Stimulated activated naive CD4-positive, alpha-beta T cell (primary cell): ENCODE measurements at regions not wholly inside any gene's neighbourhood (a gene's known extent, or its start where the extent isn't known, plus 50 kb on each side); places are given as distances from the start of the nearest gene placed in this dataset.
A peak's percentile ranks its signal among the peaks of the same experiment; 100 is the strongest.

Source experiments
- DNase-seq, 6 experiments: peaks; one replicate each; lab custom pipeline; 2025; lab: John Stamatoyannopoulos, UW

DNA sequence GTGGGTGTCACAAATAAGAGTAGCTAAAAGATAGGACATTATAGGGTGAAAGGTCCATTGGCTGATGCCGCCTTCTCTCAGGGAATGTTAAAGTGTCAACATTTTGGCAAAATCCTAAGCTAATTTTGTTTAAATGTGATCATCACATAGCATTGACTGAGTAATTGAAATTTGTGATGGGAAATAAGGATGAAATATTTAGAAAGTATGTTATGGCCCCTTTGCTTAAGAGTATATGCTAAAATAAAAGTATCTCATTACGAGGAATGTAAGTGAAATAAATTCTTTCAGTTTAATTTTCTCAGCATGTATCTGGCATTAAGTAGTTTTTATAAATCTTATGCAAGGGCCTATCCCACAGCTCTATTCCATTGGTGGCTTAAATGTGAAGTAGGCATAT, 229.2 kb downstream of the PRL start:
- DNase-seq = no peak

DNA sequence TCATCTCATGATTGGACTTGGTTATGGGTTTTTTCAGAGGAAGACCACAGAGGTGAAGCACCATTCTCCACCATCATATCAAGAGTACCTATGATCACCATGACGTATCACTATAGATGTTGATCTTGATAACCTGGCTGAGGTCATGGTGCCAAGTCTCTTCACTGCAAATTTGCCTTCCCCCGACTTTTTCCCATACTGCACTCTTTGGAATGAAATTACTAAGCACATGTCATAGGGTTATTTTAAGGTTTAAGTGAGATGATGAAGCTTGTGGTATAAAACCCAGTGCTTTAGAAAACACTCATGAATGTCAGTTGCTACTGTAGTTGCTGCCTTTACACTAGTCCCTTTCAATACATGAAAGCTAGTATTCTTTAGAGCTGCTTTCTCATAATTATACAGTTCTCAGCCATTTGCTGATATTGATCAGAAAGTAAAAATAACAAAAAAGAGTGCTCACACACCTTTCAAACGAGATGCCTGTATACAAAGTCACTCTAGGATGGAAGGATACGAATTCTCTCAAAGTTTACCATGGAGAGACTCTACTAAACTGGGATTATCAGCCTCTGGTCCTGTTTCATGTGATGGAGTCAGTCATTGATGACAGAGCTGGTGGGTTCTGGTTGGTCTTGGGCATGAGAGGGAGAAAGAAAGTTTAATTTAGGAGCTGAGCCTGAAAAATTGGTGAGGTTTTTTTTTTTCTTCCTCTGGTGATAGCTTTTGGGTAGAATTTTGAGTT, 228.1 kb downstream of the PRL start:
- DNase-seq = no peak

DNA sequence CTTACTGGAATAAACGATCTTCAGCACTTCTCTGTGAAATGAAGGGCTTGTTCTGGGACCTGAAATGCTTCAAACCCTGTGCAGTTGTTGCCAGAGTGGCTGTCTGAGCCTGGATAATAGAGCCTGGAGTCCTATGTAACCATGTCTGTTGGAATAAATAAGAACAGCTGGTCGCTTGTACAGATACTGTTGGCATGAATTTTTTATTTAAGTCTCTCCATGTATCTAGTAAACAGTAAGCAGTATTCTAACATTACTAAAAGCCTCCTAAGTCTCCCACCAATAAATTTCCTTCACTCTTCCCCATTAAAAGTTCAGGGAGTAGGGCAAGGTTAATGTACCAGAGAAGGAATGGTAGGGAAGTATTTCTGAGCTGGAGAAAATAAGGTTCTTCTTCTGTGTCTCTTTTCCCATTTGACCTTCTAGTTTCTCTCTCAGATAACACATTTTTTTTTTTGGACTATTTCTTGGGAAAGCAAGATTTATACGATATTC, 227.5 kb downstream of the PRL start:
- DNase-seq = no peak

DNA sequence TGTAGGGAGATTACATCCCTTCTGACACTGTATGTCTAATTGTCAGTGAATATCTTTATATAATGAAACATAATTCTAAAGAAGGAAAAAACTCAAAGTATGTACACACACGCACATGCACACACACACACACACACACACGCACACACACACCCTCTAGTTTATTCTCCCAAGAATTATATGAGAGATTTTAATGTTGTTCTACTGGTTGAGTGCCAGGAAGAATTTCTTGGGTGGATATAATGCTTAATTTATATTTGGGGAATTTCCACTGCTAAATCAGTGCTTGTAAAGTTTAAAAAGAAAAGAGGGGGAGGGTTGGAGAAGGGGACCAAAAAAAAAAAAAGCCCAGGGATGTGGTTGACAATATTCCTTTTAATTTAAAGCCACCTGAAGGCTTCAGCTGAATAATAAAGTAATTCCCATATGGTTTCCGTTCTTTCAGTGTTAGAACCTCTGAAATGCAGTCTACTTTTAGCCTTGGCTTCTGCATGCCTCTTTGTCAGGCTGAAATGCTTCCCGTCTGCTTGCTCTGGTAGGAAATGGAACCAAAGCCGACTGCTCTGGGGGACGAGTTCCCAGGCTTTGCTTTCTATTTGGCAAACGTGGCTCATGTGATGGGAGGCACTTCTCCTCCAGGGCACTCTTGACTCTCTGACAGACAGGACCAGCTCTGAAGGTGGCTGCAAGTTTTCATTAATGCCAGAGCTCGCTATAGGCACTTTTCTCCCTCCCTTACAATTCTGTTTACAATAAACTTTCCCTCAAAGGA, 225.4 kb downstream of the PRL start:
- no peak for DNase-seq

DNA sequence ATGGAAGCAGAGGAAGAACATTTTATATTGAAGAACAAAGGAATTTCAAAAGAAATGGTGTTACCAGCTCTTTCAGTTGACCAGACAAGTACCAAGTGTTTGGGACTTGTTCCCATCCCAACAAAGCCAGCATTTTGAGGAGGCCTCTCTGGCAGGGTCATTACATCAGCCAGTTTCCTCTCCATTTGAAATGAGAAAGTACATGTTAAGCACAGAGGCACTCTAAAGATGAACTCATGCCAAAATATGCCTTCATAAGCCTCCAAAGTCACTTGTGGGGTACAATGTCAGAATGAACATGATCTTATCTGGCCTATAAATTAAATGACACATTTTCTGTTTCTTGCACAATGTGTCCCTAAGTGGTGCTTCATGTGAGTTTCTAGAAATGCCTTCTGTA, 223.9 kb downstream of the PRL start:
- no peak for DNase-seq

DNA sequence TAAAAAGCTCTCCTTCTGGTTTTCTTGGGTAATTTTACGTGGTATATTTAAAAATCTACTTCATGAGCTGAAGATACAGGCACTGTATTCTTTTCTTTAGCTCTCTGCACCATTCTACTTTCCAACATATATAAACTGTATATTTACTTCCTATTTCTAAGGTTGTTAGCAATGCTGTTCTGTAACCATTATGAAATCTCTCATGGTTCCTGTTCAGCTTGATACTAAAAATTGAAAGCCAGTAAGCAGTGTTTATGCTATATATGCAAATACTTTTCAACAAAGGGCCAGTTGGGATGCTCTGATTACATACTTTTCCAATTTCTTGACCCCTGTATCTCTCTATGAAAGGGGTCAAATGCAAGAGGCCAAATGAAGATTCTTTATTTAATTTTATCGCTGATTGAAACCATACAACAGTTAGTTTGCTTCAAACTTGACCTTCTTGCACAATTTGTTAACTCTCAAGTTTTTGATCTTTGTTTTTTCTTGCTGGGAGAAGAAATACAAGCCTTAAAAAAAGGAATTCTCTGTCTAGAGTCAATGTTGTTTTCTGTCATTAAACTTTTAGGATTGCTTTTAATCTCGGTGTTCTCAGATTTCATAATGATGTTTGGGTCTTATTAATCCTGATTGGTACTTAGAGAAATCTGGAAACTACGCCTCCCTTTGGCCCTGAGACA, 223.2 kb downstream of the PRL start:
- DNase-seq = no peak

DNA sequence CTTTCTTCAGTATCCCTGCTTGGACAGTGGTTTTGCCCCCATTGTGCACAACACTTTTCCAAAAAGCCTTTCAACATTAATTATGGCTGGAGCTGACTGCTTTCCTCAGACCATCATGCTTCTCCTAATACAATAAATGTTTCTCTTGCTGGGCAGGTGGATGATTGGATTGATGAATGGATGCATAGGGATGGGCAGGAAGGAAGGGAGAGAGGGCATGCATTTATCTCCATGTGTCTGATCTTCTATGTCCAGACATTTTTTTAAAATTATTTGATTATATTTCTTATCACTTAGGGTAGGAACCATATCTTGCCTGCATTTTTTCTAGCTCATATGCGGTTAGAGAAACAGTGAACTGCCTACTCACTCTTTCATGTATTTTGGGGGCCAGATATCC, 218.5 kb downstream of the PRL start:
- no peak for DNase-seq

DNA sequence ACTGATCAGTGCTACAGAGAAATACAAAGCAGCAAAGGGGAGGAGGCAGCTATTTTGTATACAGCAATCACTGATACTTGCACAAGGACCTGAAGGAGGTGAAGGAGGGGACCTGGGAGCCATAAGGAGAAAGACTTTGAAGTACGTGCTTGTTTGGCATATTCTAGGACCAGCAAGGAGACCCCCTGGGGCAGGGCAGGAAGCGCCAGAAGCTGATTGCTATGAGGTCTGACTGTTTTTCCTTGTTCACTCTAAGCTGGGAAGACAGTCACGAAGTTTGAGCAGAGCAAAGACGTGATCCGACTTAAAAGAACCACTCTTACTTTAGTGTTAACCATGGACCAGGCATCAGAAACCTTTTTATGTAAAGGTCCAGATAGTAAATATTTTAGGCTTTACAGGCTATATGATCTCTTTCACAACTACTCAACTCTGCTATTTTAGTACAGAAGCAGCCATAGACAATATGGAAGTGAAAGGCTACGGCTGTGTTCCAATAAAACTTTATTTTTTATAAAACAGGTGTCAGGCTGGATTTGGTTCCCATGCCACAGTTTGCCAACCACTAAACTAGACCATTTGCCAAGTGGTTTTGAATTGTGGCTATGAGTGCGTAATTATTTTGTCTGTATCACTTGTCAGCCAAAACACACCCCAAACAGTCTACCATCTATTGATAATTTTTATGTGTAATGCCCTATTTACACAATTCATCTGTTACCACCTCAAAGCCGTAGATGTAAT, 217.9 kb downstream of the PRL start:
- no peak for DNase-seq

DNA sequence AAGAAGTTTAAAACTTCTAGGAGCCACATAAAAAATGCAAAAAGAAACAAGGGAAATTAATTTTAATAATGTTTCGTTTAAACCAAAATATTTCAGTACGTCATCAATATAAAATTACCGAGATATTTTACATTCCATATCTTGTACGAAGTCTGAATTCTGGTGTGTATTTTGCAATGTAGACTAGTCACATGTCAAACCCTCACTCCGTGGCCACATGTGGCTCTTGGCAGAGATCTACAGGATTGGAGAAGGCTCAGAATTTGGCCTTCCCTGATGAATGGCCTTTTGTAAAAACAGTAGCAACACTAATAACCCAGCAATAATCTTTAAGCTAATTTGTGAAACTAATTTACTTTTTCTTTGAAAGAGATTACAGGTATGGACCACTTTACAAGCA, 217.1 kb downstream of the PRL start:
- no peak for DNase-seq

DNA sequence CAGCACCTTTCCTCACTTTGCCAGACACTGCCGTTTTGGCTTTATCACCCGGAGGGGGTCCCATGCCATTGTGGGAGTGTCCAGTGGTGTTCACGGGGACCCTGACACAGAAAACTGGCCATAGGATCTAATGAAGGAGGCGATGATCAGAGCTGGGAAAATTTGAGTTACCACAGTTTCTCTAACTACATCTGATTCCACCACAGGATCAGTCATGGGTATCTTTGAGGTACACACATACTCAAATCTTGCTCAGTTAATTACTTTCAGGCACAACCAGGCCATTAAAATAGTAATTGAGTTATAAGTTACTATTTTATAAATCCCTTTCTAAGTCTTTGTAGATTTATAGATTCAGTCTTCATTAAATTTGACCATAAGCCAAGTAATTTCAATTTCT, 215.1 kb downstream of the PRL start:
- DNase-seq = no peak

DNA sequence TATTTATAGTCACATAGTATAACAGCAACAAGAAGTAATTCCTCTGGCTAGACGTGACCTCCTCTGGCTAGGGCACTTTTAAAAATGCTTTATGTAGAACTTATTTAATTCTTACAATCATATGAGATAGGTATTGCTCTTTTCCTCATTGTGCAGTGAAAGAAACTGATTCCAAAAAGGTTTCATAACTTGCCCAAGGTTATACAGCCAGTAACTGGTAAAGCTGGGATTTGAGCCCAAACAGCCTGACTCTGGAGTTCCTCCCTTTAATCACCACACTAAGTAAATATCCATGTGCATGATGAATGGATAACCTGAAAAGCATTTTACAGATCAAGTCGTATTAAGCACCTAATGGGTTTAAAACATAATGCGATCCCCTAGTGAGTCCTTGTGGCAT, 214.6 kb downstream of the PRL start:
- DNase-seq = no peak

DNA sequence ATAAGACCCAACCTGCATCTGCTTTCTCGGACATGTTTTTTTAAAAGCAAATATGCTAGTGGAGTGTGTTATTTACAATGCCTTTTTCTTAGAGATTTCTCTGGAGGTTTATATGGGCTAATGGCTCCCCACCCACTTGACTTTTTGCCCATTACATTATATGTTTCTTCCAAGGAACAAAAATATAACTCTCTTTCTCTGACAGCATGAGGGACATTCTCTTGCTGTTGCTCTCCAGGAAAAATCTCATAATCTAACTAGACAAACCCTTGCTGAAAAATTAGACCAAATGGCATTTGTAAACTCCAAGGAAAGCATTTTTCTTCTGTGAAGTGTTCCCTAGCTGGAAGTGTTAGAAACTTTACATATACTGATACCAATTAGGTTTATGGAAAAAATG, 213.7 kb downstream of the PRL start:
- no peak for DNase-seq

DNA sequence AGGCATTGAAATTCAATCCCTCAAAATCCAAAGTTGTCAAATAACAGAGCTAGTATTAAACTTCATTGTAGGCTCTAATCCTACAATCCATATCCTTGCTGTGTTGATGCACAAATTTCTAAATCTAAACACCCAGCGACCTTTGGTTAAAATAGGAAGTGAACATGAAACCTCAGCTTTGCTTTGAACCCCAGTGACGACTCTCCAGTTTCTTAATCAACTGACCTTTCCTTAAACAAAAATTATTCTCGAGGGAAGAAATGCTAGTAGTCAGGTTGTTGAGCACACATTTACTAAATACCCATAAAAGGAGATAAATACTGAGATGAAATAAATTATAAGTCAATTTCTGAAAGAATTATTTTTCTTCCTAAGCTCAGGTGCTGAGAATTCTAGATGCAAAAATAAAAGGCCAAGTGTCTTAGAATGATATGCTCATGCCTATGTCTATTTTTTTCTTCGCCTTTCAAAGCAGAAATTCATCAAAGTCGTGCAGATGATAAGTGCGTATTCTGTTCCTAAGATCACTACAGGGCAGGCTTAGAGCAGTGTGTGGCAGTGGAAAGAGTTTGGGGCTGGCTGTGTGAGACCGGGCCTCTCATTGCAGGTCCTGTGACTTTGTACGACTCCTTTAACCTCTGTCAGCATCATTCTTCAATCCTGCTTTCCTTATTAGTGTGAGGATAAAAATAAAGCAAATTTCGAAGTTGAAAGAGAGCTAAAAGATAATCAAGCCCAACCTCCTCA, 208.7 kb downstream of the PRL start:
- peak in 1 of 6 experiments; percentile 5 for DNase-seq

DNA sequence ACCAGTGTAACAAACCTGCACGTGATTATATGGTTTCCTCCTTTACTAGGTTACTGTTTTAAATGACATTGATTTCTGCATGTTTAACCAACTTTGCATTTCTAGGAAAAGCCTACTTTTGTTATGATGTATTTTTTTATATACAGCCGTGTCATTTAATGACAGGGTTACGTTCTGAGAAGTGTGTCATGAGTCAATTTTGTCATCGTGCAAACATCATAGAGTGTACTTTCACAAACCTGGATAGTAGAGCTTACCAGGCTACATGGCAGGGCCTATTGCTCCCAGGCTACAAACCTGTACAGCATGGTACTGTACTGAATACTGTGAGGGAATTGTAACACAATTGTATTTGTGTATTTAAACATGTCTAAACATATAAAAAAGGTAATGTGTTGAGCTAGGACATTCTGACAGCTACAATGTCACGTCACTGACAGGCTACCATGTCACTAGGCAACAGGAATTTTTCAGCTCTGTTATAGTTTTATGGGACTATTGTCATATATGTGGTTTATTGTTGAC, 205.3 kb downstream of the PRL start:
- no peak for DNase-seq

DNA sequence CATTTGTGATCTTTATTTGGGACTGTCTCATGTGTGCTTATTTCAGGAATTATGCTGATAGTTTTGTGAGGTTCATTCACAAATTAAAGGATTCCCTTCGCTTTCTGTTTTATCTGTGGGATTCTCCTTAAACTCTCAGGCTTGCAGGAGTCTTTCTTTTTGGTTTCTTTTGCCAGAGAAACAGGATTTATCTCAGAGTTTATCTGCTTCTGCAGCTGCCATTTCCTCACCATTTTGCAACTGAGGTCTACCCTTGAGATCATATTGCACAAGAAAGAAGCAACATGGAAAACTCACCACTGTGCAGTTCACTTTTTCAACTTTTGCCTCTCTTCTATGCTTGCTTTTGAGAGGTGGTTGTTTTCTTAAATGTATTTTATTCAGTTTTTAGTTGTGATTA, 201.0 kb downstream of the PRL start:
- DNase-seq = no peak

DNA sequence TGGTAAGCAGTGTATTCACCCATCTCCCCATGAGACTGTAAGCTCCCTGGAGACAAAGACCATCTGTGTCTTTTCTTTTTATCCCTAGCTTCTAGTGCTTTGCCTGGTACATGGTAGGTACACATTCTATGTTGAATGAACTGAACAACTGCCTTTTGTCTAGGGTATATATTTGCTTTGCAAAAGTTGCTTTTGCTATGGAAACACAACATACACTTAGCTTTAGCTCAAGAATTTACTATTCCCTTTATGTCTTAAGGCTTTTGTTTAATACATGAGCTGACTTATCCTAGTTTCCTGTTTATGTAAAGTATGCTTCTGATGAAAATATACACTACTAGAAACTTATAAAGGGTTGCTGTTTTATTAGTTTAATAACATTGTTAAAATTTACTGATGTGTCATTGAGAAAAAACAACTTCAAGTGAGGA, 198.2 kb downstream of the PRL start:
- no peak for DNase-seq

DNA sequence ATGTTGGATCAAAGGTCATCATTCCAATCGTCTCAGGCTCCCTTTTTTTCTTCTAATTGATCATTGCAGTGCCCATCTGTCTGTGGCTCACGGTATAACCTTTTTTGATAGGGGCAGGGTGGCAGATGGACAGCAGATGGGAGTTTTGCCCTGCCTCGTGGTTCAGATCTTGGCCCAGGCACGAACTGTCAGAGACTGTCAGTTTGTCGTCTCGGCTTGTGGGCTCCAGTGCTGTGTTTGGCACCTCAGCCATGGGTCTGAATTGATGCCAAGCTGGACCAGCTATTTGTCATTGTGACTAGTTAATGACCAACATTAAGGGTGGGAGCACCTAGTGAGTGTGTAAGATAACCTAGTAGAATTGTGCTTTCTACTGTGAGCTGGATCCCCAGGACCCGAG, 197.6 kb downstream of the PRL start:
- no peak for DNase-seq

DNA sequence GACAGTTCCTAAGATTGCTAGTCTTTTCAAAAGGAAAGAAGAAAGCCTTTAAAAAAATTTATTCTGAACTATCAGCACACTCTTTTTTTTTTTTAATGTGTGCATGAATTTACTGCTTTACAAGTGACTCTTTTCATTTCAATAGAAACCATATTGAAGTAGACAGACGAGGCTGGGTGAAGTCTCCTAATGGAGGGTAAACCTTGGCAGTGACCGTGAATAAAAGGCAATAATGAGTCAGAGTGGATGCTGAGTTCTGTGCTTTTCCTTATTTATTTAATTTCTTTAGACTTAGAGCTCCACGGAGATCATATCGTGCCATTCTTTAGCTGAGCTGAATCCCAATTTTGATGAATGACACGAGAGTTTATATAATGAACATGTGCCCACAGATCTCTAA, 196.9 kb downstream of the PRL start:
- DNase-seq = no peak

DNA sequence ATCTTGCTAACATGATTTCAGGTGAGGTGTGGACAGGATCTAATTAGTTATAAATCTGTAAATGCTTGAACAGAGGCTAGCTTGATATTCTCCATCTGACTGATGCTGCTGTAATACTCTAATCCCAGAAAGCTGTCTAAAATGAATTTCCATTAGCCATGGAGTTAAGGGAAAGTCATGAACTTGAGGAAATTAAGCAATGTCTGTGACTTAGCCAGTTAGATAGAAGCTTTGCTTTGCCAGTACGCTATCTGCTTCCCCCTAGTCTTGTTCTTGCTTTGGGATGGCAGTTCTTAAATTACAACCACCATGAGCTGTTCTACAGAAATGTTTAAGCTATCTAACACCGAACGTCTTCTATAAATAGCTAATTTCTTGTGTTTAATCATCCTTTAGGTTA, 195.7 kb downstream of the PRL start:
- no peak for DNase-seq

DNA sequence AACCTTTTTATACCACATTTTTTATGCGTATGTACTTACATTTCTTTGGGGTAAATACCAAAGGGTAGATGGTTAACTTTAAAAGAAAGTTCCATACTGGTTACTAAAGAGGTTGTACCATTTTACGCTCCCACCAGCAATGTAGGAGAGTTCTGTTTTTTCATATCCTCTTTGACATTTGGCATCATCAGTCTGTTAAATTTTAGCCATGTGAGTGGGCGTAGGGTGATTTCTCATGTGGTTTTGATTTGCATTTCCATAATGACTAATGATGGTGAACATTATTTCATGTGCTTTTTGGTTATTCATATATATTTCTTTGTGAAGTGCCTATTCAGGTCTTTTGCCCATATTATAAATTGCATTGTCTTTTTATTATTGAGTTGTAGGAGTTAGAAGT, 194.2 kb downstream of the PRL start:
- DNase-seq = no peak

DNA sequence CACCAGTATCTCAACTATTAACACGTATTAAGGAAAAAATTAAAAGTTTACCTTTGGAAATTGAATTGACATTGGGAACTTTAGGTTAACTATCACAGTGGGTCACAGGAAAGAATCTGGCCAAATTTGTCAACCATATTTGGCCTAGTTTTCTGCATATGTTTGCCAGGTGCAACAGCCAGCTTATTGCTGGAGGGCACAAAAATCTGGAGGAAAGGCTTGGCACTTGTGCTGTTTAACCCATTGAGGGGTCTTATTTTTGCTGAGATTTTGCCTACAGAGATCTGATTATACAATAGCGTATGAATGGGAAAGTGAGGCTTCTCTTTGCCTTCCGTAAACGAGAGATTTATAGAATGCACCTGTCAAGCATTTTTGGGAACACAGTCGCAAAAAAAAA, 190.4 kb downstream of the PRL start:
- no peak for DNase-seq
